Mucosa of gallbladder (tissue), 1 donor: ENCODE measurements at regions not wholly inside any gene's neighbourhood (a gene's known extent, or its start where the extent isn't known, plus 50 kb on each side); places are given as distances from the start of the nearest gene placed in this dataset.
"Not testable (repeated sequence)": the region's sequence is repeated elsewhere in the genome, so short reads cannot be mapped to it uniquely, and the experiment has no call there.

Source experiments
- DNase-seq: peaks from one replicate; pipeline ENCODE4 v3.0.0-alpha.2; 2020; ENCODE audit warnings: low spot score
- donor health status: DM: no; HTN: no; CAD: no.

DNA sequence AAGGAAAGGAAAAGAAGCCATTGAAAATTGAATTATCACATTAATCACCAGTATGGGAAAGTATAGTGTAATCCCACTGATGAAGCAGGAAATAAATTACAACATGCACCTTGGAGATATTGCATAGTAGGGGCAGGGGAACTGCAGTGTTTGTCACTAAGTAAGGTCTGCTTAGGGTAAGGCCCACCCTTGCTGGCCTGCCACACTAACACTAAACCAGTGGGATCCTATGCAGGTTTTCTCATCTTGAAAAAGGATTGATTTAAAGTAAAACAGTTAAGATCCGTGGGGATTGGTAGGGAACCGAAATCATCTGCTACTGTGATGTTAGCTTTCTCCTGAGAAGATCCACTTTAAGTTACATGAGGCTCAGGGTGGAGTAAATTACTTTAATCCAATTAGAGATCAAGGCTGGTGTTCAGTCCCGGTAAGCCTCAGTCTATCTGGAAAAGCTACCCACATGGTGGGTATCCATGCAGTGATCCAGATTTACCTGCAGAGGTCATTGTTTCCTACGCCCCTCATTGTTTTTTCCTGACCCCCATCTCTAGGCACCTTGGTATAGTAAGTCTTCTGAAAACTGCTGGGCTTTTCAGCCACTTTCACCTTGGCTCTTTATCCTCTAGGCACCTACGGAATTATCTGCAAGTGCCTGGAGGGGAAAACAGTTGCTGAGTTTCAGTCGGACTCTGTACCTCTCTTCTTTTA, 1014.9 kb upstream of the ATXN8OS start:
- DNase-seq, result no peak

DNA sequence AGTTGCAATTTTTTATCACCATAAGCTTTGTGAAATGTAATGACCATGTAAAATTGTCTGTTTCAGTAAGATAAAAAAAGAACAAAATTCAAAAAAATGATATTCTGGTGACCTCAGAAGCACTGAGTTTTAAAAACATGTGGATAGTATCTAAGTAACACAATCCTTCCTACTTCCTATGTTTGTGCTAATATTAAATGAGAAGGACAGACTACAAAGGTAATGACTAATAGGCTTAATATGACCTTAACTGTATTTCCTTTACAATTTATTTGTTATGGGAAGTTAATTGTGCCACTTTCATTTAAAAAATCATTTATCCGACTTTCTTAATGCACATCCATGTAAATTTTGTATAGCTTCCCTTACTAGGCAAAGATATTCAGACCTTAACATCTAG, 1030.4 kb upstream of the ATXN8OS start:
- no peak for DNase-seq

DNA sequence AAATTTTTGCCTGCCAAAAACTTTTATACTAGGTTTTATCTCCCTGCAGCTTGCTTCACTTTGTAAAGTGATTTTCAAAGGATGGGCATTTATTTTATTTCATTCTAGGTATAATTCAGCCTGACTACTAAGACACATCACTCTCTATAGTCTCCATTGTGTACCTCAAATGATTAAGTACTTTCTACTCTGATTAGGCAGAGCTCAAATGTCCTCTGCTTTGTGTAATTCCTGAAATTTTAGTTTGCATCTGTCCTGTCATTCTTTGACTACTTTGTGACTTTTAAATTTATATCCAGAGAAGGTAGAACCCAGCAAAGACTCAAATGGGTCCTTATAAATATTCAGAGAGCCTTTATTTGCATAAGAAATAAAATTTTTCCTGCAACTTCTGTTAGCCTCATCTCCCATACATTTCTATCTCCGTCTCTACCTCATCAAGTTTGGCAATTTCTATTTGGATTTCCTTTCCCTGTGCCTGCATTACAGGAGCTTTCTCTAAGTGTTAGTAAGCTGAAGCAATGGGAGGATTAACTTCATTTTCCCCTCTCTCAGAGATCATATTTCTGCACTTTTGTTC, 1038.0 kb upstream of the ATXN8OS start:
- DNase-seq, result no peak

DNA sequence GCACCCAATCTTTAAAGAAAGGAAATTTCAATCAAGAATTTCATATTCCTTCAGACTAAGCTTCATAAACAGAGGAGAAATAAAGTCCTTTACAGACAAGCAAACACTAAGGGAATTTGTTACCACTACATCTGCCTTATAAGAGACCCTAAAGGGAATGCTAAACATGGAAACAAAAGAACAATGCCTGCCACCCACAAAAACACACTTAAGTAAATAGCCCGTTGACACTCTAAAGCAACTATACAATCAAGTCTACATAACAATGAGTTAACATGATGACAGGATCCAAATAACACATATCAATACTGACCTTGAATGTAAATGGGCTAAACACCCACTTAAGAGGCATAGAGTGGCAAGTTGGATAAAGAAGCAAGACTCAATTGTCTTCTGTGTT, 1056.9 kb upstream of the ATXN8OS start:
- no peak for DNase-seq

DNA sequence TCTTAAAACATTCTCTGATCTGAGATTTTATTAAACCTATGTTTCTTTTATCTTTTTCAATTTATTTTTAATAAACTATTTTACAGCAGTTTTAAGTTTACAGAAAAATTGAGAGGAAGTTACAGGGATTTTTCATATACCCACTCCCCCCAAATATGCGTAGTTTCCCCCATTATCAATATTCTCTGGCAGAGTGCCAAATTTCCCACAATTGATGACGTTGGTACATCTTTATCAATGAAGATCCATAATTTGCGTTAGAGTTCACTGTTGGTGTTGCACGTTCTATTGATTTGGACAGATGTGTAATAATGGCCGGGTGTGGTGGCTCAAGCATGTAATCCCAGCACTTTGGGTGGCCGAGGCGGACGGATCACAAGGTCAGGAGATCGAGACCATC, 1063.0 kb upstream of the ATXN8OS start:
- no peak for DNase-seq

DNA sequence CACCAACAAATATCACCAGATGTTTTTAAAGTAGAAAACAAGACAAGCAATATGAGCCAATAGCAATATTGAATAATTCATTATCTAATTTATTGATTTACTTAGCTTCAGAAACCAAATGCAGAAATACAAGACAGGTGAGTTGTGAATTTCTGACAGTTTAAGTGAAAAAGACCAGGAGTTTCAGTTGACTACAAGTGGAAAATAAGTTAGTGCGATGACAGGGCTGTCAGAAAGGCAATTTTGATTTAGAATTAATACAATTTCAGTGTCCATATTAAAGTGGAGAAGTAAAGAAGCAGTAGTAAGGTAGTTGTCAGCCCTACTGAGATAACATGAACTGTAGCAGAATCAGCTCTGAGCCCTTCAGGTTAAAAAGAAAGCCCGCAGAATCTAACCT, 1066.7 kb upstream of the ATXN8OS start:
- no peak for DNase-seq

DNA sequence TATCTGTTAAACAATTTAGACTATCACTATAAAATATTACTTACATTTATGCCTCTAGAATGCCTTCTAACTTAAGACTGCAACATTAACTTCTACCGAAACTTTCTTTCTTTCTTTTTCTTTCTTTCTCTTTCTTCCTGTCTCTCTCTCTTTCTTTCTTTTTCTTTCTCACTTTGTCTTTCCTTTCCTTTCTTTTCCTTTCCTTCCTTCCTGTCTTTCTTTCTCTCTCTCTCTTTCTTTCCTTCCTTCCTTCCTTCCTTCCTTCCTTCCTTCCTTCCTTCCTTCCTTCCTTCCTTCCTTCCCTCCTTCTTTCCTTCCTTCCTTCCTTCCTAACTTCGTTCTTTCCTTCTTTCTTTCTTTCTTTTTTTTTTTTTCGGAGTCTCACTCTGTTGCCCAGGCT, 1071.9 kb upstream of the ATXN8OS start:
- DNase-seq, result no peak

DNA sequence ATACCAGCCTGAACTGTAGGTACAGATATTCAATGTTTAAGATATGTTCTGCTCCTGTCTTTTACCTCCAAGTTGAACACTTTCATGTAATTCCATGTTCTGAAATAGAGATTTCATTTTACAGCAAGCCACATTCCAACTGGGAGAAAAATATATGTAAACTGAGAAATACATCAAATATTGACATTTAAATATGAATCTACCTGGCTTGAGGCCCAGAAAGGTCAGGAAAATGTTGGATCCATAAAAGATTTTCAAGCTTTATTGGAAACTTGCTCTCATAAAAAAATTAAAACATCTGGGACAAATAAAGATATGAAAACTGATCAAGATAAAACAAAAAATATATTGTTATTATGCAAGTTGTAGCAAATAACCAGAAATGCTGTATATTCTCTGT, 1078.7 kb upstream of the ATXN8OS start:
- no peak for DNase-seq

DNA sequence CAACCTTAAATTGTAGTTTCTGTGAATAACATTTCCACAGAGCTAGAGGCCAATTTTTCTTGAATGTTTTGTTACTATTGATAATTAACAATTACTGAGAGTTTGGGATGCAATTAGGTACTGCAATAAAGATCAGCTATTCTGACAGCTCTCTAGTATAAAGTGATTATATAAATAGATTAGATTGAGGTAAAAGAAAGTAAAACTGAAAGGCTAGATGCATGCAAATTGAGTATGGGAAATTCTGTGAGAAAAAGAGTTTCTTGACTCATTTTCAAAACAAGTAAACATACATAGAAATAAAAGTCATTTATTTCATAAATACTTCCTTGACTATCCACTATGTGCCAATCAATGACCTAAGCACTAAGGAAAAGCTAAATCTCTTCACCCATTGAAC, 1087.5 kb upstream of the ATXN8OS start:
- no peak for DNase-seq

DNA sequence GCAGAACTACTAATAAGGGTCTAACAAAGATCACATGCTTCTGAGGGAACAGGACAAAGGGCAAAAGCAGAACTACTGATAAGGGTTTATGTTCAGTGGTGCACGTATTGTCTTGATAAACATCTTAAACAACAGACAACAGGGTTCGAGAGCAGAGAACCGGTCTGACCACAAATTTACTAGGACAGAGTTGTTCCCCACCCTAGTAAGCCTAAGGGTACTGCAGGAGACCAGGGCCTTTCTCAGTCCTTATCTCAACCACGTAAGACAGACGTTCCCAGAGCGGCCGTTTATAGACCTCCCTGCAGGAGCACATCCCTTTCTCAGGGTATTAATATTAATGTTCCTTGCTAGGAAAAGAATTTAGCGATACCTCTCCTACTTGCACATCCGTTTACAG, 1089.5 kb upstream of the ATXN8OS start:
- DNase-seq, result not testable (repeated sequence)

DNA sequence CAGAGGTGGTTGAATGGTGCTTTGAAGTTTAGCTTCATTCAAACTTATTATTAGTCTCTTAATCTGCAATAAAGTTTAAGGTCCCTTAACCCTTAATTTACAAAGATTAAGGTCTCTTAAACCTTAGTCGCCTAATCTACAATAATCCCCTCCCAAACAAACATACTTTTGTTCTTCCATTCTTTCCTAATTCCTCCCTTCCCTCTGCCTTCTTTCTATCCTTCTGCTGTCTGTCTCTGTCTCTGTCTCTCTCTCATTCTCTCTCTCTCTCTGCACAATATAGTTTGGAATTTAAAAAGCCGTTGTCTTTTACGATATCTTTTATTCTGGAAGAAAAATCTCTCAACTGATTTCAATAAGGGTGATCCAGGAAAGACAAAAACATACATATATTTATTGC, 1096.8 kb upstream of the ATXN8OS start:
- no peak for DNase-seq

DNA sequence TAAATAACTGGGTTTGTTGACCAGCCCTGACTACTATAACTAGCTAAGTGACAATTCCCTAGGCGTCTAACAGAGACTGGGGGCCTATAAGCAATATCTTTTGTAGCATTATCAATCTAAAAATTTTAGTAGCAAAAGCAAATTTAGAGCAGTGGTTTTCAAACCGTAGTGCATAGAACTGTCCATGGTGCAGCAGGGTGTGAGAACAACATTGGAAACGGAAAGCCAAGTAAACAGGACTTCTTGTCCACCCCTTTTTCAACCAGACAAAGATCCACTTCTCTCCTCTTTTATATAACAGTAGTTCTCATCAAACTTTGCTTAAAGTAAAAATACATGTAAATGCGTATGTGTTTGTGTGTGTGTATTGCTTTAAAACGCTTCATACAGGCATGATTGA, 1099.1 kb upstream of the ATXN8OS start:
- no peak for DNase-seq

DNA sequence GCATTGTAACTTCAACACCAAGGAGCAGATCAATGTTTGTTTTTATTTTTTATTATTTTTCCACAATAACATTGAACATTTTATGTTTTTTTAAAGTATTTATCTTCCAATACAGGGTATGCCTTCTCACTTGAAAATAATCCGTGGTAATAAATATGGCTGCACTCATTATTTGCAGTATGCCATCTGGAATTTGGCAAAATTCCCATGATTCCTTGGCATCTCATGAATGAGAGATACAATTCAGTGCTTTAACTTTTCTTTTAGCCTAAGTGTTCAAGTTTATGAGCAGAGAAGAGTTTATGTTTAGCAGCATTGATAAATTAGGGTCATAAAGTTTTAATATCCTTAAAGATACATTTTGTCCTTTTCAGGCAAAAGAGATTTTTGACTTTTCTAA, 1109.6 kb upstream of the ATXN8OS start:
- no peak for DNase-seq

DNA sequence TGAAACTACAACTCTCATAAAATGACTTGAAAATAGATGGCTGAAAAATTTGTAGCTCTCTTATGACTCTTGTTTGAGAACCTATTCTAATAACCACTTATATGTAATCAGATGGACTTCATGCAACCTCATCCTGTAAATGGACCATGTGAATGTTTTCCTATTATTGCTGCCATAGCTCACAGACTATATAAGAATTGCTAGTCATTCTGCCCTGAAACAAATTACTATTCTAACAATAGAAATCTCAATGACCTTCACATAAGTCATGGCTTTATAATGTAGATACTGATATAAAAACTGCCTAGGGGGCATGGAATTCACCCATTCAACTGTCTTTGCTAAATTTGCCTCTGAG, 1111.0 kb upstream of the ATXN8OS start:
- DNase-seq, result no peak

DNA sequence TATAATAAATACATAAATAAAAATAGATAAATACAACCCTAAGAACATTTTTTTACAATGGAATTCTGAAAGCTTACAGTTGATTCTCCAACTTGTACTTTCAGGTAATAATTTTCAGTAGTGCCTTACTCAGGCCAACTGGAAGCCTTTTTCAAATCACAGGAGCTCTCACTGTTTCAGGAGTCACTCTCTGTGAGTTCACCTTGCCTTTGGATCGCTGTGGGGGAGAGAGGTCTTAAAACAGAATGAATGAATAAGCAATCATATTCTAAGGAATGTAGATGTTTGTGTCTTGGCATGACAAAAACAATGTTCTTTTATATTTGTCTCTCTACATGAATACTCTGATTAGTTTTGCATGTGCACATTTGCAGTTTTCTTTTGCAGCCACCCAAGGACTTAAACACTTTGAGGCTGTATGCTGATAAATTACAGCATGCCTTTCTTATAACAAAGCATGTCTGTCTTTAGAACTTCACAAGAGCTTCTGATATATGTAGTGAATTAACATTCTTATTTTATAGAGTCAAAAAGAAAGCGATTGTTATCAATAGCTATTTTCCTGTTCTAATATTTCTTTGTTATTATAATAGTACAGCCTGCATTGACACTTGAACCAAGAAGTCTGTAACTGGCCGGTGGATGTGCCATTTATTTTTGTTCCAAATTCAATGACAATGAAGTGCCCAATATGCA, 1111.5 kb upstream of the ATXN8OS start:
- no peak for DNase-seq

DNA sequence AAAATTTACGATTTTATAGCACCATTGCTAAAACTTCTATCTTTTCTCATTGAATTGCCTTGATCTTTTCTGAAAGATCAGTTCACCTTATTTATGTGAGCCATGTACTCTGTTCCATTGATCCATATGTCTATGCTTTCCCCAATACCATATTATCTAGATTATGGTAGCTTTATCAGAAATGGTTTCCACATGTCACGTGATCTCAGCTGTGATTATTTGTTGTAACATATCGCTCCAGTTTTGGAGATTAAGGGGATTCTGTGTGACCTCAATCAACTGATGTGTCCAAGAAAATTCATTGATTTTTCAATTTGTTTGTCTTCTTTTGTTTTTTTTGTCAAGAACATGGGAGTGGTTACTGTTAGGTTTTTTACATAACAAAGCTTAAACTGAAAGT, 1114.5 kb upstream of the ATXN8OS start:
- no peak for DNase-seq

DNA sequence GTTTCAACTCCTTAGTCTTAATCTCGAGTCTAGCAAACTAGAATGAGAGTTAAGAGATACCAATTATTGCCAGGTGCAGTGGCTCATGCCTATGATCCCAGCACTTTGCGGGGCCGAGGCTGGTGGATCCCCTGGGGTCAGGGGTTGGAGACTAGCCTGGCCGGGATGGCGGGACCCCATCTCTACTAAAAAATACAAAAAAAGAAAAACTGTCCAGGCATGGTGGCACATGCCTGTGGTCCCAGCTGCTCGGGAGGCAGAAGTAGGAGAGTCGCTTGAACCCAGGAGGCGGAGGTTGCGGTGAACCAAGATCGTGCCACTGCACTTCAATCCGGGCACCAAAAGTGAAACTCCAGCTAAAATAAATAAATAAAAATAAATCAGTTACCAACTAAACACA, 1119.5 kb upstream of the ATXN8OS start:
- no peak for DNase-seq

DNA sequence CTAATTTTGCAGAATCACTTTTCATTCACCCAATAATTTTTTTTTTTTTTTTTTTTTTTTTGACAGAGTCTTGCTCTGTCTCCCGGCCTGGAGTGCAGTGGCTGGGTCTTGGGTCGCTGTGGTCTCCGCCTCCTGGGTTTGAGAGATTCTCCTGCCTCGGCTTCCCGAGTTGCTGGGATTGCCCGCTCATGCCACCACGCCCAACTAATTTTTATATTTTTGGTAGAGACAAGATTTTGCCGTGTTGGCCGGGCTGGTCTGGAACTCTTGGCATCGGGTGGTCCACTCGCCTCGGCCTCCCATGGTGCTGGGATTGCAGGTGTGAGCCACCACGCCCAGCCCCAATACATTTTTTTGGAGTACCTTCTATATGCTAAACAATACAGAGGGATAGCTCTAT, 1120.0 kb upstream of the ATXN8OS start:
- DNase-seq, result no peak

DNA sequence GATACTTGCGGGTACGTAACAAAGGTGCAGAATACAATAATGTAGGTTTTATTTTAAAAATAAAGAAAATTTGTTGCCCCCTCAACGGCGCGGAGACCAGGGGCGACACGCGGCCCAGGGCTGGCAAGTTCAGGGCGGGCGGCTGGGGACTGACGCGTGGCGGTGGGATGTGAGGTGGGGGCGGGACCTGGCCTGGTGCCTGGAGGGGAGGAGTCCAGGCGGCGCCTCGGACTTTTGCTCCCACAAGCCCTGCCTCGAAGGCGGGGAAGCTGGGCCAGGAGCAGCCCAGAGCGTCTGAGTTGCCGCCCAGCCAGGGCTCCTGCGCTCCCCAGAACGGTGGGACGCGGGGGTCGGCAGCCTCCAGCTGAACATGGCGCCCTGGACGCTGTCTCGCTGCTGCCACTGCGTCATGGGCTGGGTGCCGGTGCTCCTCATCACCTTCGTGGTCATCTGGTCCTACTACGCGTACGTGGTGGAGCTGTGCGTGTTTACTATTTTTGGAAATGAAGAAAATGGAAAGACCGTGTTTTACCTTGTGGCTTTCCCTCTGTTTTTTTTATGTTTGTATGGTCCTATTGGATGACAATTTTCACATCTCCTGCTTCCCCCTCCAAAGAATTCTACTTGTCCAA, 1122.8 kb upstream of the ATXN8OS start:
- no peak for DNase-seq

DNA sequence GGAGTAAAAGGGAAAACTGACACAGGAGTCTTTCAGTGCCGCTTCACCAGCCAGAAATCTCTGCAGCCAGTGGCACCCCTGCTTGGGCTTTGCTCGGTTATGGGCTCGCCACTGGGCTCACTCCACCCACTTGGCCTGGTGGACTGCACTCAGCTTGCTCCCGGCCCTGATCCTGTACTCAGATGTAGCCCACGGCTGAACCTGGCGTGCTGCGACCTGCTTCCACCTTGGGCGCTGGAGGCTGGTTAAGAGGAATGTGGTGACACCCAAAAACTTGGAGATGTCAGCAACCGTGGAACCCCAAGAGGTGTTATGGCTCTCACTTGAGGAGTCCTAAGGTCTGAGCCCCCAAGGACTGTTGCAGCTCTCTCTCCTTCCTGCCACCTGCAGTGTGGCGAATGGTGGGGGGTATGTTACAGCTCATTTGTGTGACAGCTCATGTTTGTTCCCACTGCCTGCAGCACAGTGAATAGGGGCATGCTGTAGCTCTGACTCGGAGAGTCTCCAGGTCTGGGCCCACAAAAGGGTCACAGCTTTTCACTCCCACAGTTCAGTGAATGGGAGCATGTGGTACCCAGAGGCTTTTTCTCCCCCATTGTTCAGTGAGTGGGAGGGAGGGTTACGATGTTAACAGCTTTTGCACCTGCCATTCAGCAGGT, 1124.5 kb upstream of the ATXN8OS start:
- DNase-seq, result no peak

DNA sequence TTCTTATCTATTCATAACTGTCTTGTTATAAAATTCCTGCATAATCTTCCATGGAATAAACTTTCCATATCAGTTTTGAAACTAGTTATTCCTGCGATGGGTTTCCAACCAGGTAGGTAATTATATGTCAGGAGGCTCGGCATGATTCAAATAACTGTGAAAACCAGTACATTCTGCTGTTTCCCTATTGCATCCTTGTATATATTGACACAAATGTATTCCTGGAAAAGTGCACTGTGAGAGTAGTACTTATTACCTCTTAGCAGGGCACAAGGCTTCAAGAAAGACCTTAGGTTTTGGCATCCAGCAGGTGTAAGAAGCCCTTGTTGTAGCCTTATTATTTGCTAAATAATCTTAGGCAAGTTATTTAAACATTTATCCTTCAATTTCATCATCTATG, 1131.3 kb upstream of the ATXN8OS start:
- DNase-seq, result no peak

DNA sequence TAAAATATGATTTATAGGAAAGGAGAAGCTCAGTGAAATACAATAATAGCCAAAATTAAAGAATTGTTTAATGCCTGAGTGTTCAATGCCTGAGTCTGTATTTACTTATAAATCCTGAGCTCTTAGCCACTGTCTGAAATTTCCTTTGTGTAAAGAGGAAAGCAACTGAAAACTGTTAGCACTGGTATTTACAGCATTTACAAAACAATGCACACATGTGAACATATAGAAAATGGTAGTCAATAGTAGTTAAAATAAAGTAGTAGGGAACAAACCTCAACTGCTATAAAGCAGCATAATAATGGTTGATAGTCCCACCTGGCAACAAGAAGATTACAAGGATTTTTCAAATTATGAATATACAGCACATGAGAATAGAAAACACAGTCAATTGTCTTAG, 1137.1 kb upstream of the ATXN8OS start:
- no peak for DNase-seq

DNA sequence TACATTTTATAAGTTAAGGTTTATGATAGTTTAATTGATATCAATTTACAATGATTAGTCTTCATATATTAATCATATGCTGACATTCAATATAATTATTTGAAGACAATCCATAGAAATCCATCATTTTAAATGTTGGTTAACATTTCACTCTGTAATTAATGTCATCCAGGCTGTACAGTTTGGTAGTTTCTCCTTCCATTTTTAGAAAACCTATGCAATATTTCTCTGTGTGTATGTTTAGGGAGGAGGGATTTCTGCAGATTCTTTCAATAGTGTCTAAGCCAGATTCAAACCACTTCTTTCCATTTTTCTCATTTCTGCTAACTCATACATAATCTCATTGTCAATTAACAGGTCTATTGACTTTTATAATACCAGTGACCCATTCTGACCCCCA, 1159.0 kb upstream of the ATXN8OS start:
- DNase-seq, result no peak
